Activated T-helper 1 cell treated with anti-CD3 and anti-CD28 coated beads, Interleukin-12 subunit alpha, Interleukin-12 subunit beta, Interleukin-2, Interleukin-4 antibody, amounts not matched to agents 30 ng/mL and 10 ng/mL and 1 ng/mL, durations not matched to agents 14 hours and 24 hours and 36 hours (primary cell): ENCODE measurements at regions not wholly inside any gene's neighbourhood (a gene's known extent, or its start where the extent isn't known, plus 50 kb on each side); places are given as distances from the start of the nearest gene placed in this dataset.

Experiments
- DNase-seq: peaks from one replicate; pipeline ENCODE4 v3.0.0; 2021; ENCODE audit warnings: low spot score
- H3K27ac Mint-ChIP-seq: one replicate; pipeline ENCODE4 v1.8.0; 2021; ENCODE audit warnings: mild to moderate bottlenecking, mixed read lengths
- H3K27me3 Mint-ChIP-seq: one replicate; pipeline ENCODE4 v1.8.0; 2022; ENCODE audit warnings: mild to moderate bottlenecking, moderate library complexity, mixed read lengths; ENCODE audit not compliant: insufficient read depth
- H3K36me3 Mint-ChIP-seq: one replicate; pipeline ENCODE4 v1.8.0; 2021; ENCODE audit warnings: low read depth, mixed read lengths
- H3K4me1 Mint-ChIP-seq: one replicate; pipeline ENCODE4 v1.8.0; 2021; ENCODE audit warnings: low read depth, mixed read lengths
- H3K4me3 Mint-ChIP-seq: one replicate; pipeline ENCODE4 v1.8.0; 2021; ENCODE audit warnings: mild to moderate bottlenecking, moderate library complexity, mixed read lengths
- H3K9me3 Mint-ChIP-seq: one replicate; pipeline ENCODE4 v1.8.0; 2021; ENCODE audit warnings: mixed read lengths
- intact Hi-C: fragments of 100-400 bp; cut with micrococcal nuclease; formaldehyde crosslinking; loops from one replicate; pipeline ENCODE4 v1.15.1; 2024

GRCh38 chr10:35770817-35771355 lies 128.8 kb upstream of the FZD8 start:
- peaks cover 3% of the 10 kb centered on the region for H3K27me3 Mint-ChIP-seq
- H3K4me3 Mint-ChIP-seq, result no peak overlapping the region
- DNase-seq, result no peak
- no peaks in the 10 kb centered on the region for H3K4me1 Mint-ChIP-seq
- H3K9me3 Mint-ChIP-seq, result no peaks in the 10 kb centered on the region
- intact Hi-C loops, result no loop called here
- no peaks in the 10 kb centered on the region for H3K36me3 Mint-ChIP-seq
- no peak overlapping the region for H3K27ac Mint-ChIP-seq

GRCh38 chr10:35769795-35770194 lies 127.7 kb upstream of the FZD8 start:
- no peak for DNase-seq
- intact Hi-C loops, result no loop called here
- H3K4me3 Mint-ChIP-seq, result no peak overlapping the region
- H3K27me3 Mint-ChIP-seq, result peaks cover 3% of the 10 kb centered on the region
- no peaks in the 10 kb centered on the region for H3K9me3 Mint-ChIP-seq
- no peak overlapping the region for H3K27ac Mint-ChIP-seq
- H3K4me1 Mint-ChIP-seq, result no peaks in the 10 kb centered on the region
- H3K36me3 Mint-ChIP-seq, result no peaks in the 10 kb centered on the region

GRCh38 chr10:35768731-35769130 lies 126.6 kb upstream of the FZD8 start:
- peaks cover 3% of the 10 kb centered on the region for H3K27me3 Mint-ChIP-seq
- H3K4me1 Mint-ChIP-seq, result no peaks in the 10 kb centered on the region
- no peaks in the 10 kb centered on the region for H3K36me3 Mint-ChIP-seq
- H3K9me3 Mint-ChIP-seq, result no peaks in the 10 kb centered on the region
- intact Hi-C loops, result no loop called here
- H3K4me3 Mint-ChIP-seq, result no peak overlapping the region
- no peak overlapping the region for H3K27ac Mint-ChIP-seq
- no peak for DNase-seq

DNA sequence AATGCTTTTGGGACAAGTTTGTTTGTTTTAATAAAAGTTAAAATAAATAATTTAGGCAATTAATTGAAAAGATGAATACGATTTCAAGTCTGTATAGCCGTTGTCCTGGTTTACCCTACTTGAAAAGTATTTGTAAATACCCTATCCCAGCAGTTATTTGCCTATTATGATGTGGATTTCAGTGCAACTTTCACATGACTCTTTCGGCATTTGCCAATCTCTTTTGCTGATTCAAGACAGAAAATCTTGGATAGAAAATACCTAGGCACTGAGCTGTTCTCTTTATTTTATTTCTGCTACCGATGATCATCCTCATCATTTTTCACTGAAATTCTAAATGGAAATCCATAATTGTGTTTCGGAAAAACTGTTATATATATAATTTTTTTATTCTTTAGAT lies 125.9 kb upstream of the FZD8 start:
- Mint-ChIP-seq H3K4me1 (no peaks in the 10 kb centered on the region), H3K9me3 (no peaks in the 10 kb centered on the region), H3K27ac (no peak overlapping the region), H3K4me3 (no peak overlapping the region), H3K36me3 (no peaks in the 10 kb centered on the region), H3K27me3 (peaks cover 3% of the 10 kb centered on the region)
- DNase-seq, result no peak
- intact Hi-C loops, result no loop called here

DNA sequence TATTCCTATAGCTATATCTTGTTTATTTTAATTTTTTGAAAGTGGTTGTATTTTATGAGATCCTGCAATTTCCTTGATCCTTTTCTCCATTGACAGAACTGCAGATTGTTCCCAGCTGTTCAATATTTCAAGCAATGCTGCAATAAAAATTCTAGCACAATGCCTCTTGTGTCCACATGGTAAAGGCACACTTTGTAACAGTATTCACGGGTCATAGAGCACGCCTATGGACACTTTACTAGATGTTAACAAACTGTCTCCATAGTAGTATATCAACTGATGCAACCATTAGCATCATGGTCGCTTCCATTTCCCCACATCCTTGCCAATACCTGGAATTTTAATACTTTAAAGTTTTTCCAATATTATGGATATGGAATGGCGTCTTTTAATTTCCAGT lies 123.9 kb upstream of the FZD8 start:
- H3K9me3 Mint-ChIP-seq, result no peaks in the 10 kb centered on the region

DNA sequence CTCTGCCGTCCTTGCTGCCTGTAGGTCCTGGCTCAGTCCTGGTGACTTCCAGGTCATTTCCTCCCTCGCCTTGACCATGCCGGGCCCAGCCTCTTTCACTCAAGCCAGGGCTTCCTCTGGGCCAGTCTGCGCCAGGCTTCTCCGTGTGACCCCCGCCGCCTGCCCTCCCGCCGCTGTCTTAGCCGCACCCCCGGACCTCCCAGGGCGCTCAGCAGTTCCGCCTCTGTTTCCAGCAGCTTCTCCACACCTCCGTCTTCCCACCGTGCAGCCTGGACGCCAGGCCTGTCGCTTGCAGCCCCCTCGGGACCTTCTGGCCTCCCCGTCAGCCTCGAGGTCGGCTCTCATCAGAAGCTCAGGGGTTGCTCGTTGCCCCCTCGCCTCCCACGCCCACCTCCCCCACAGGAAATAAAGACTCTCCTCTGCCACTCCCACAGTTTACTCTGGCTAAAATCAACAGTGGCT lies 123.0 kb upstream of the FZD8 start:
- H3K27ac Mint-ChIP-seq, result no peak overlapping the region
- no peaks in the 10 kb centered on the region for H3K9me3 Mint-ChIP-seq
- DNase-seq, result no peak

More for the DNA sequence above, 123.9 kb upstream of the FZD8 start:
- DNase-seq, result no peak
- Mint-ChIP-seq H3K27me3 (peaks cover 3% of the 10 kb centered on the region), H3K4me1 (no peaks in the 10 kb centered on the region), H3K36me3 (no peaks in the 10 kb centered on the region), H3K4me3 (no peak overlapping the region), H3K27ac (no peak overlapping the region)
- intact Hi-C loops, result no loop called here

DNA sequence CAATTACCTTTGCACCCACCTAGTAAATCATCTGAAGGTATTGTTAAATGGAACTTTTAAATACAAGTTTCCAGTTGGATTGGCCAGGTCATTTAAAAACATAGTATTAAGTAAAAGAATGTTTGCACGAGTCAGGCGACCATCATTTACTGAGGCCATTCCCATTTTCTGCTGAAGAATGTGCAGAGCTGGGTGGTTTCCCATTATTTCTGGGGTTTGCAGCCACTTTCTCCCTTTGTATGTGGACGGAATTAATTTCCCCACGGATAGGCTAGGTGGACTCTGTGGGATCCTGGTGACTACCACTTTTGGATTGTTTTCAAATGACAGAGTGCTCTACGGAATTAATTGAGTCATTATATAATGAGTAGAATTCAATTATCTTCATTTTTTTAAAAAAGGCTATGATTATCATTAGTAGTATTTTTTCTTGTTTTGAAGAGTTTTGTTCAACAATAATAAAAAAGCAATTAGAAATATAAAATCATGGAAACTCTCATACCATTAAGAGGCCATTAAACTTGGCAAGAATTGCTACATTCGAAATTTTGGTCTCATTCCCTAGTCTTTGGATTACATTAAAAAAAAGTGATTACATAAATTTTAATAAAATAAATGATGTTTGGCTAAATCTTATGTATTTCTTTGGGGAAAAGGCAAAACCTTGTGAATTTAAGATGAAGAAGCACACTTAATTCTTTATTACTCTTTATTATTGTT lies 120.4 kb upstream of the FZD8 start:
- H3K4me3 Mint-ChIP-seq, result no peak overlapping the region
- H3K9me3 Mint-ChIP-seq, result no peaks in the 10 kb centered on the region
- intact Hi-C loops, result no loop called here
- no peaks in the 10 kb centered on the region for H3K27me3 Mint-ChIP-seq
- DNase-seq, result no peak
- no peaks in the 10 kb centered on the region for H3K36me3 Mint-ChIP-seq
- H3K4me1 Mint-ChIP-seq, result no peaks in the 10 kb centered on the region
- no peak overlapping the region for H3K27ac Mint-ChIP-seq

More for the DNA sequence above, 123.0 kb upstream of the FZD8 start:
- no peak overlapping the region for H3K4me3 Mint-ChIP-seq
- intact Hi-C loops, result no loop called here
- no peaks in the 10 kb centered on the region for H3K27me3 Mint-ChIP-seq
- no peaks in the 10 kb centered on the region for H3K36me3 Mint-ChIP-seq
- H3K4me1 Mint-ChIP-seq, result no peaks in the 10 kb centered on the region

DNA sequence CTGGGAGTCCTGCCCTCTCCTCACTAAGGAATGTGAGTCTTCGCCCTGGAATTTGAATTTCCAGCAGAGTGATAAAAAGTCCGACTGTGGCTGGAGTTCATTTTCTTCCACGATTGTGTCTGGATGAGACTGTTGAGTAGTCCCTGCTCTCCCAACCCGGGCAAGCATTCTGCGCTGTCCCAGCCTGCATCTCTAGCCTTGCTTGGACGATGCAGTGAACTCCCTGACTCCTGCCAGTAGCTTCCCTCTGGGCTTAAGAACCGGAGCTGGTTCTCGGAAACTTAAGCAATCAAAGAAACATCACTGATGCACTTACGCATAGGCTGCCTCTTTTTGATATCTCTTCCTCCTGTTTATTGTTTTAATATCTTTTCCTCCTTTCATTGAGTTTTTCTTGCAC lies 116.0 kb upstream of the FZD8 start:
- Mint-ChIP-seq H3K4me3 (no peak overlapping the region), H3K9me3 (no peaks in the 10 kb centered on the region), H3K27ac (no peak overlapping the region), H3K27me3 (no peaks in the 10 kb centered on the region), H3K36me3 (no peaks in the 10 kb centered on the region), H3K4me1 (no peaks in the 10 kb centered on the region)
- intact Hi-C loops, result no loop called here
- DNase-seq, result no peak

- no peaks in the 10 kb centered on the region for H3K4me1 Mint-ChIP-seq
Measured at GRCh38 chr10:35754519-35754918, 112.4 kb upstream of the FZD8 start.

DNA sequence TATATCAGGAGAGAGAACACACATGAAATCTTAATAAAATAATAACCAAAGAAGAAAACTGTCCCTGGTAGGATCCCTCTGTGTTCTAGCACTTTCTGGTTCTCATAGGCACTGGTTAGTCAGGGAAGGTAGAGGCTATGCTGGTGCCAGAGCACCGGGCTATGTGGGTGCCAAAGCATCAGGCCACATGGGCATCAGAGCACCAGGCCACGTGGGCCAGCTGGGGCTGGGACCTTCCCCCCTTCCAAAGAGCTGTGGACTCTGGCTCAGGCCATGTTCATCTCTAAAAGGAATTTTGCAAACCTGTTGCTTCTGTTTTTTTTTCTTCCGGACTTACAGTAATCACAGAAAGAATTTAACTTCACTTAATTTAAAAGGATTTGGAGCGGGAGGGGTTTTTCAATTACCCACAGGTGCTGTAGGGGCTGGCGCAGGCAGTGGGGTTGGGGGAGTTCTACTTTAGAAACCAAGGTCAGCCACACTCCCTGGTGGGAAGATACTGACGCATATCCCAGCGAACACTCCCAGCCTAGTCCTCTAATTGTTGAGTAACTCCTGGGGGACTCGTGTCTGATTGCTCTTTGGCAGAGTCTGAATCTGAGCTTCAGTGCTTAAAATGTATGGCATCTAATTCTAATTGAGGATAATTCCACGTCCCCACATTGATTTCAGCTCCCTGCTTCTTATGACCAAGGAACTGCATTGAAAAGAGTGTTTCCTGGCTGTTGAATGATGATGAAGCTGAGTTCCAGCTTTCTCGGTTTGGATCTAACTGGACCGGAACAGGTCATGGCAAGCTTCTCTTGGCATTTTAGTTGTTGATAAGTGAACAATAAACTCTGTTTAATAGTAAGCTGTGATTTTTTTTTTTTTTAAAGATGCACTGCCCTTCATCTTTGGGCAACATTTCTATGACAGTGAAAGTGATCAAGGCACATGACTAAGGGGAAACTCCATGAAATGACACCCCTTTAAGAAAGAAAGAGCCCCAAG lies 110.7 kb upstream of the FZD8 start:
- Mint-ChIP-seq H3K36me3 (no peaks in the 10 kb centered on the region), H3K27ac (no peak overlapping the region), H3K4me3 (no peak overlapping the region), H3K4me1 (no peaks in the 10 kb centered on the region), H3K27me3 (no peaks in the 10 kb centered on the region), H3K9me3 (no peaks in the 10 kb centered on the region)
- intact Hi-C loops, result no loop called here
- DNase-seq, result no peak

More at GRCh38 chr10:35754519-35754918, 112.4 kb upstream of the FZD8 start:
- DNase-seq, result no peak
- H3K27me3 Mint-ChIP-seq, result no peaks in the 10 kb centered on the region
- no peak overlapping the region for H3K27ac Mint-ChIP-seq
- no peaks in the 10 kb centered on the region for H3K9me3 Mint-ChIP-seq
- intact Hi-C loops, result no loop called here
- no peak overlapping the region for H3K4me3 Mint-ChIP-seq
- H3K36me3 Mint-ChIP-seq, result no peaks in the 10 kb centered on the region

GRCh38 chr10:35751347-35751746 lies 109.3 kb upstream of the FZD8 start:
- Mint-ChIP-seq H3K4me1 (no peaks in the 10 kb centered on the region), H3K36me3 (no peaks in the 10 kb centered on the region), H3K9me3 (no peaks in the 10 kb centered on the region), H3K27me3 (no peaks in the 10 kb centered on the region), H3K4me3 (no peak overlapping the region), H3K27ac (no peak overlapping the region)
- intact Hi-C loops, result no loop called here
- no peak for DNase-seq

- H3K27ac Mint-ChIP-seq, result no peak overlapping the region
- no peaks in the 10 kb centered on the region for H3K27me3 Mint-ChIP-seq
- no peaks in the 10 kb centered on the region for H3K36me3 Mint-ChIP-seq
- no peaks in the 10 kb centered on the region for H3K9me3 Mint-ChIP-seq
- intact Hi-C loops, result no loop called here
- H3K4me3 Mint-ChIP-seq, result no peak overlapping the region
- H3K4me1 Mint-ChIP-seq, result no peaks in the 10 kb centered on the region
- DNase-seq, result no peak
Measured at GRCh38 chr10:35749230-35749629, 107.1 kb upstream of the FZD8 start.
